Lower leg skin (tissue), 3 donors: ENCODE measurements at regions not wholly inside any gene's neighbourhood (a gene's known extent, or its start where the extent isn't known, plus 50 kb on each side); places are given as distances from the start of the nearest gene placed in this dataset.

ENCODE experiments used
- POLR2A ChIP-seq, 2 donors: fragments of 450-650 bp; IDR thresholded peaks; one replicate each; pipeline ENCODE4 v1.6.1; 2016 to 2017; ENCODE audit warnings: antibody characterized with exemption in 2 of 2, mild to moderate bottlenecking in 1 of 2, moderate library complexity in 1 of 2
- TF ChIP-seq, protein P1 (sequence below), 3 donors: fragments of 450-650 bp; IDR thresholded peaks; one replicate each; pipeline ENCODE4 v1.5.1; 2016; ENCODE audit warnings: antibody characterized with exemption in 3 of 3, mild to moderate bottlenecking in 3 of 3, moderate library complexity in 2 of 3

DNA sequence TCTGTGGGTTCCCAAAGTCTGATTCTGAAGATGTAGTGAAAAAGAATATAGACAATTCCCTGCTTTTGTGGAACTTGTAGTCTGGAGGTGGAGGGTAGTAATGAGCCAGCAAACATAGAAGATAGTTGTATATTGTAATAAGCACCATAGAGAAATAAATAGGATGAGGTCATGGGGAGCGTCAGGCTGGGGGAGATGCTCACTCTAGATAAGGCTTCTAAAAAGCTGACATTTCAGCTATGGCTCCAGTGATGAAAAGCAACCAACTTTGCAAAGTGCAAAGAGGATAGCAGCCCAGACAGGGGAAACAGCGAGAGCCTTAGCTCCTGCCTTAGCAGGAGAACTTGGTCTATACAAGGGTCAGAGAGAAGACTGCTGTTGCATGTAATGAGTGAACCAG is 98.0 kb upstream of the RALGPS2 start:
- TF ChIP-seq, protein P1, sequence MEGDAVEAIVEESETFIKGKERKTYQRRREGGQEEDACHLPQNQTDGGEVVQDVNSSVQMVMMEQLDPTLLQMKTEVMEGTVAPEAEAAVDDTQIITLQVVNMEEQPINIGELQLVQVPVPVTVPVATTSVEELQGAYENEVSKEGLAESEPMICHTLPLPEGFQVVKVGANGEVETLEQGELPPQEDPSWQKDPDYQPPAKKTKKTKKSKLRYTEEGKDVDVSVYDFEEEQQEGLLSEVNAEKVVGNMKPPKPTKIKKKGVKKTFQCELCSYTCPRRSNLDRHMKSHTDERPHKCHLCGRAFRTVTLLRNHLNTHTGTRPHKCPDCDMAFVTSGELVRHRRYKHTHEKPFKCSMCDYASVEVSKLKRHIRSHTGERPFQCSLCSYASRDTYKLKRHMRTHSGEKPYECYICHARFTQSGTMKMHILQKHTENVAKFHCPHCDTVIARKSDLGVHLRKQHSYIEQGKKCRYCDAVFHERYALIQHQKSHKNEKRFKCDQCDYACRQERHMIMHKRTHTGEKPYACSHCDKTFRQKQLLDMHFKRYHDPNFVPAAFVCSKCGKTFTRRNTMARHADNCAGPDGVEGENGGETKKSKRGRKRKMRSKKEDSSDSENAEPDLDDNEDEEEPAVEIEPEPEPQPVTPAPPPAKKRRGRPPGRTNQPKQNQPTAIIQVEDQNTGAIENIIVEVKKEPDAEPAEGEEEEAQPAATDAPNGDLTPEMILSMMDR (IDR thresholded peaks at IDR 0.05): no peak
- no peak for TF ChIP-seq POLR2A (IDR thresholded peaks at IDR 0.05)
